Limb (tissue), 2 donors: ENCODE measurements at regions not wholly inside any gene's neighbourhood (a gene's known extent, or its start where the extent isn't known, plus 50 kb on each side); places are given as distances from the start of the nearest gene placed in this dataset.

Experiments used
- DNase-seq, 2 donors: peaks; one replicate each; pipeline ENCODE4 v3.0.0-alpha.2; 2016; ENCODE audit errors: extremely low spot score in 2 of 2

DNA sequence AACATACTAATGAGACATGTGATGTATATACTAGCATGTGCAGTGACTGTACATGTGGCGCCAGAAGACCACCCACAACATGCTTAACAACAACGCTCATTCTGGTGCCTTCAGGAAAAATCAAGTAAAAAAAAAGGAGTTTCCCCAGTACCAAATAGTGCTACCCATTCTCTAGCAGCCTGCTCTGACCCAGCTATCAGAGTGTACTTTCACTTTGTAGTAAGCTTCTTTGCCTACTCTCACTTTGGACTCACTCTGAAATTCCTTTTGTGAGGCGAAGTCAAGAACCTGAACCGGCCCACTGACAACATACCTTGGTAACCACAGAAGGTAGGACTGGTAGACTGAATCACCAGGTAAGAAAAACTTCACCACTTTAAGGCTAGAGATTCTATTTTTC lies 1100.0 kb downstream of the GRIK2 start:
- DNase-seq = no peak

DNA sequence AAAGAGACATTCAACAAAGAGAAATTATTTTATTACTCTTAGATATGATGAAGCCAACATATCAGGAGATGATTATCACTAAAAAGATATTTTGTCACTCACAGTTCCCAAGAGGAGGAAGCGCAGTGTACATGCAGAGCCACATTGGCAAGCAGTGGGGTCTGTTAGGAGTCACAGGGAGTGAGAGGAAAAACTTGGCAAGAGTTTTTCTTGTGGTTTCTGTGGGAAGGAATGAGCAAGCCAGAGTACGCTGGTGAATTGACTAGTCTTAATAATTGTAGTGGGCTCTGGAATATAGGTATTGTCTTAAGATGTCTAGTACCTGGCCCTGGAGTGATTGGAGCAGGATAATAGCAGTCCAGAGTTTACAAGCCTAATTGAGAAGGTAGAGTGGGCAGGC lies 1095.2 kb downstream of the GRIK2 start:
- no peak for DNase-seq

DNA sequence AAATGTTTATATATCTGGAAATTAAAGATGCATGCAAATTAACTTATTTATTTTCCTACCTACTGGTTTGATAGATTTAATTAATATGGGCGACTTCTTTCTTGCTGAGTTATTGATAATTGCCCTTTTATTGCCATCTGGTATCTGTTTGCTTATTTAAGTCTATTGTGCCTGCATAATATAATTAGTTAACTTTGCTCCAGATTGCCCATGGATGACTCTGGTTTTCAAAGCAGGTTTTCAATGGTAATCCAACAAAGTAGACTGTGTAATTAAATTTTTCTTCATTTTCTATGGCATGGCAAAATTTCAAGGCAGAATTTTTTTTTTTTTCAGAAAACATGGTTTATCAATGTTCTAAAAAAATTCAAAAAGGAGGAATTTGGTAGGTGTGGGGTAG lies 1092.0 kb downstream of the GRIK2 start:
- DNase-seq = no peak

- DNase-seq = no peak
Observed at GRCh38 chr6:102474041-102474807, 1080.7 kb downstream of the GRIK2 start.

GRCh38 chr6:102458990-102459389 lies 1065.5 kb downstream of the GRIK2 start:
- DNase-seq = no peak

DNA sequence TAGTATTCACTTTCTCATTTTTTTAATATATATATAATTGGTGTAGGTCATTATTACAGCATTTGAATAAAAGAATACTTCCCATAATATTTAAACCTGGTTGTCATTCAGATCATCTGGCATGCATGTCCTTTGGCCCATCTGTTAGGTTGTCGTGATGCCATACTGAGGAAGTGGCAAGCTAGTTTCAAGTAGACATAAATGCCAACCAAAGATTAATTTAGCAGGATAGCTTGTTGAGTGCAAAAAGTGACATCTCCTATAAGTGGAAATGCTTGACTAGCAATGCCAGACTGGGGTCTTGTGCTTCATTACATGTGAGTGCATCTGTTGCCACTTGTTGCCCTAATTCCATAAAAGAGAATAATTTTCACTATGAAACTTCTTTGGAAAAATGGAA lies 1044.7 kb downstream of the GRIK2 start:
- DNase-seq = no peak

DNA sequence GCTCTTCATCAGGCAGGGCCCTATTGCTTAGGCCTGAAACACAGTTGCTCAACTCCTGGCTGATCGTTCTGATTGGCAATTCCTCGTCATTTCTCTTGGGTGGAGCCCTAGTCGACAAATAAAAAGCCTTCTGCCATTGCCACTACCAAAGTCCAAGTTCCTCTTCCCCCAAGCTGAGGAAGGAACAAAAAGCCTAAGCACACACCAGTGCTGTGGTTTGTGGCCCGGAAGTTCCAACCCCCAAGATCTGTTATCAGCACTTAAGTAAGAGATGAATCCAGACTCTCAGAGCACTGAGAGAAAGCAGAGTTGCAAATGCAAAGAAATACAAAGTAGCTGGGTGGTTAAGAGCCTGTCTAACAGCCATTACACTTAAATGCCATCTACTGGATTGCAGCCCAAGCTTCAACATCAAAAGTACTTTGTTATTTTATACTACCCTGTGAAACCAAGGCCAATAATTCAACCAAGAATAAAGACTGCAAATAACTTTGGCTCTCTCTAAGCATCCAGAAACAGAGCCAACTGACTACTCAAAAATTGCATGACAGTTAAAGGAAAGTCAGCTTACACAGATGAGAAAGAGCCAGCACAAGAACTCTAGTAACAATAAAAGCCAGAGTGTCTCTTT lies 1024.0 kb downstream of the GRIK2 start:
- DNase-seq = no peak

- no peak for DNase-seq
Observed at GRCh38 chr6:102415891-102416290, 1022.4 kb downstream of the GRIK2 start.

- no peak for DNase-seq
Observed at GRCh38 chr6:102411796-102412195, 1018.3 kb downstream of the GRIK2 start.

GRCh38 chr6:102407886-102408741 lies 1014.6 kb downstream of the GRIK2 start:
- DNase-seq = no peak

DNA sequence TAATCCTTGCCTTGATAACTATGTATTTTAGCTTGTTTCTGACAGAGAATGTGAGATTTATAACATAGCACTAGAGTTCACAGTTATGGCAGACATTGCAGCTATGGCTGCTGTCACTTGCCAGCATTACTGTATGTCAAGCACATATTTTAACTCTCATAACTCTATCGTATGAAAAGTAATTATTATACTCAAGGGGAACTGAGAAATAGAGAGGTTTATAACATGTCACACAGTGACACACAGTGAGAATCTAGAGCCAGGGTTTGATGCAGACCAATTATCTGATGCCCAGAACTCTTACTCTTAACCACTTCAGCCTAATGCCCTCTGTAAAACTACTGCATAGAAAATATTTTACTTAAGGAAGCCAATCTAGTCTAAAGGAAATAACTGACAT lies 1012.4 kb downstream of the GRIK2 start:
- DNase-seq = no peak

GRCh38 chr6:102402635-102403329 lies 1009.3 kb downstream of the GRIK2 start:
- DNase-seq = no peak

DNA sequence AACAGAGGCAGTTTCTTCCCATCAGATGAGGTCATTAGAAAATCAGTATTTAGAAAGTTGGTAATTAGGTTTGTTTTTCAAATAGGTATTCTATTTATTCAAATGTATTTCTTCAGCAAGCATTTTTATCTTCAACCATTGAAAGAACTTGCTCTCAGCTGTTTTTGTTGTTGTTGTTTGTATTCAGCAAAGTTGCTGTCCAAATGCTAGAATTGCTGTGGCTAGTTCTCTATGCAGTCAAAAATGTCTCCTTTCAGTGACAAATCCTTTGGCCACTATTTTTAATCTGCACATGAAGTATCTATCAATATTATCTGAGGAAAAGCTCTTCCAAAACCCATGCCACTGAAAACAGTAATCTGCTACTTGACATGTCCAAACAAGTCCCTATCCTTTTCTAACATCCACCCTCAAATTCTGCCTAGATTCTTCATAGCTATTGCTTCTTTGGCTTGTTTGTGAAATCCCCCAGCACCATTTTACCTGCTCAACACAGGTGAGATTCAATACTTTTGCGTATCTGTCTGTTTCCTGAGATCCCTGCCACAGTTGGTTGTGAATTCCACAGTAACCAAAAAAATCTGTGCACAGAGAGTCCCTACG lies 1005.4 kb downstream of the GRIK2 start:
- no peak for DNase-seq

- no peak for DNase-seq
Observed at GRCh38 chr6:102390541-102390940, 997.0 kb downstream of the GRIK2 start.

- no peak for DNase-seq
Observed at GRCh38 chr6:102389994-102390393, 996.5 kb downstream of the GRIK2 start.

GRCh38 chr6:102387326-102388033 lies 994.0 kb downstream of the GRIK2 start:
- no peak for DNase-seq

DNA sequence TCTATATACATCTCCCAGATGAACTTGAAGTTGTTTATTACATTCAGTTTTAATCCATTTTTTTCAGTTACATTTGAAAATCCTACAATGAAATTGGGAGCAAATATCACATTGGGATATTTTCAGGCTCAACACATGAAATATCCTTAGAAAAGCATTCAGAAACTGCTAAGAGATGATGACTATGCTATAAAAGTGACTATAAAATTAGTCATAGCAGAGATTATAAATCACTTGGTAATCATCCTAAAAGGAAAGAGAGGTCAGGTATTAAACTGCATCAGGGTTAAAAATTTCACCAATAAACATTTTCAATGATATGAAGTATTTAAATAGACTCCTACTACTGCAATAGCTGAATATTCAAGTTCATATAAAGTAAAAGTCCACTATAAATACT lies 987.7 kb downstream of the GRIK2 start:
- no peak for DNase-seq

DNA sequence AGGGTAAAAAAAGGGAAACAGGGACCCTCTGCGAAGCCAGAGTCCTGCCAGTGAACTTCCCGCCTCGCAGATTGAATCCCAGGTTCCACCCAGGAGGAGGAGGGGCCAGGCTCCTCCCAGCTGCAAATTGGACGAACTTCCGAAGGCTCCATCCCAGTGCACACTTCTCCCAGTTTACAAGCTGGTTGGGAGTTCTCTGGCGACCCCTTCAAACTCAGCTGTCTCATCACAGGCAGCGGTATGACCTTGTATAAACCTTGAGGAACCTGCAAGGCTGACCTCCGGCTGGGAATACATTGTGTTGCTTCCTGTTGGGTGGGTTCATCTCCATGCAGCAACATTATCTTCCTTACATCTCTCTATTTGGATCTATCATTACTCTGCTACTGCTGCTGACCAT lies 962.7 kb downstream of the GRIK2 start:
- no peak for DNase-seq

DNA sequence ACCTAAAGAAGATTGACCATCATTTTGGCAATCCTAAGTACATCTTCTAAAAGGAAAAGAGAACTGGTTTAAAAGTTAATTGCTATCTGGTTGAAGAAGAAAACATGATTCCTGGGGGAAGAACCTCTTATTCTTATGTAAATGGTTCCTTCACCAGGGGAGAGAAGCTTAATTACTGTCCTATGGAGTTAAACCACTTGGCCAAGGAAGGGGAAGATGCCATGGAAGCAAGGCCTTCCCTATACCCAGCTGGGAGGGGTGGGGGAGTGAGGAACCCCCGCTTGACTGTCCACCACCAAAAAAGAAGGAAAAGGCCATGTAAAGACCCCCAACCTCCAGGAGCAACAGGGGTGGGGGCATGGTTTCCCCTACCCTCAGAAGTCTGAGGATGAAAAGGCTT lies 962.1 kb downstream of the GRIK2 start:
- no peak for DNase-seq

GRCh38 chr6:102352552-102352951 lies 959.0 kb downstream of the GRIK2 start:
- DNase-seq = no peak

DNA sequence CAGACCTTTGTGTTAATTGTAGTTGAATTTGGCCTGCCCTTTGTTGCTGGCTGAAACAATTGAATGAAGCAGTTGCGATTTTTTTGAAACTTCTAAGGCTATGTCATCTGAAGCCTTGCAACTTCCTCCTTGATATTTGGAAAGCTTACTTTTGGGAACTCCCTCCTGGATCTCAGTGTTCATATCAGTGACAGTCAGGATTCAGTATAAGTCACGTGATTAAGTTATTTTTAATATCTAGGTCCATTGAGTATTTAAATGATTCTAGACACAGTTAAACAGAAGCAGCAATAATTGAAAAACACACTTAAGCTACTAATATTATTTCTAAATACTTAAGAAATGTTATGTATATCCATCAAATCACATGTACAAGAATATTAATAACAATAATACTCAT lies 951.3 kb downstream of the GRIK2 start:
- no peak for DNase-seq
